ENCODE measurements at regions not wholly inside any gene's neighbourhood (a gene's known extent, or its start where the extent isn't known, plus 50 kb on each side); places are given as distances from the start of the nearest gene placed in this dataset.
A peak's percentile ranks its signal among the peaks of the same experiment; 100 is the strongest.

GRCh38 chr7:119351320-119351719 is 921.7 kb upstream of the KCND2 start:
- DNase-seq: no peak
- no peaks in the 10 kb centered on the region for H3K36me3 ChIP-seq
- H3K27ac ChIP-seq: no peak overlapping the region
- intact Hi-C loops (cut with DNase I): no loop called here
- no peaks in the 10 kb centered on the region for H3K9me3 ChIP-seq
- H3K4me3 ChIP-seq: no peak overlapping the region
- ATAC-seq: peak; percentile 46
- TF ChIP-seq CTCF (IDR thresholded peaks at IDR 0.05): no peak
- no peaks in the 10 kb centered on the region for H3K27me3 ChIP-seq
- no peaks in the 10 kb centered on the region for H3K4me1 ChIP-seq

GRCh38 chr7:119374436-119374835 is 898.5 kb upstream of the KCND2 start:
- DNase-seq: no peak
- TF ChIP-seq CTCF (IDR thresholded peaks at IDR 0.05): no peak
- no peaks in the 10 kb centered on the region for H3K36me3 ChIP-seq
- H3K4me3 ChIP-seq: no peak overlapping the region
- no peaks in the 10 kb centered on the region for H3K9me3 ChIP-seq
- intact Hi-C loops (cut with DNase I): no loop called here
- no peak for ATAC-seq
- no peaks in the 10 kb centered on the region for H3K27me3 ChIP-seq
- H3K27ac ChIP-seq: no peak overlapping the region
- H3K4me1 ChIP-seq: no peaks in the 10 kb centered on the region

GRCh38 chr7:119377861-119378260 is 895.1 kb upstream of the KCND2 start:
- Histone ChIP-seq H3K4me1 (no peaks in the 10 kb centered on the region), H3K27me3 (no peaks in the 10 kb centered on the region), H3K4me3 (no peak overlapping the region), H3K9me3 (no peaks in the 10 kb centered on the region), H3K36me3 (no peaks in the 10 kb centered on the region), H3K27ac (no peak overlapping the region)
- intact Hi-C loops (cut with DNase I): no loop called here
- ATAC-seq (no peak), DNase-seq (no peak)
- no peak for TF ChIP-seq CTCF (IDR thresholded peaks at IDR 0.05)

- H3K36me3 ChIP-seq: no peaks in the 10 kb centered on the region
- no peaks in the 10 kb centered on the region for H3K9me3 ChIP-seq
- DNase-seq: no peak
- TF ChIP-seq CTCF (IDR thresholded peaks at IDR 0.05): no peak
- H3K4me1 ChIP-seq: no peaks in the 10 kb centered on the region
- H3K4me3 ChIP-seq: no peak overlapping the region
- ATAC-seq: no peak
- no peak overlapping the region for H3K27ac ChIP-seq
- no peaks in the 10 kb centered on the region for H3K27me3 ChIP-seq
- intact Hi-C loops (cut with DNase I): no loop called here
These were observed 890.2 kb upstream of the KCND2 start for GRCh38 chr7:119382726-119383125.

- TF ChIP-seq CTCF (IDR thresholded peaks at IDR 0.05): no peak
- H3K4me3 ChIP-seq: no peak overlapping the region
- H3K27me3 ChIP-seq: no peaks in the 10 kb centered on the region
- H3K27ac ChIP-seq: no peak overlapping the region
- intact Hi-C loops (cut with DNase I): no loop called here
- ATAC-seq (no peak), DNase-seq (no peak)
- H3K4me1 ChIP-seq: no peaks in the 10 kb centered on the region
- H3K9me3 ChIP-seq: no peaks in the 10 kb centered on the region
- H3K36me3 ChIP-seq: no peaks in the 10 kb centered on the region
These were observed 878.0 kb upstream of the KCND2 start for GRCh38 chr7:119395024-119395423.

GRCh38 chr7:119397156-119397555 is 875.8 kb upstream of the KCND2 start:
- H3K27me3 ChIP-seq: no peaks in the 10 kb centered on the region
- H3K9me3 ChIP-seq: no peaks in the 10 kb centered on the region
- H3K36me3 ChIP-seq: no peaks in the 10 kb centered on the region
- no peak overlapping the region for H3K4me3 ChIP-seq
- H3K4me1 ChIP-seq: no peaks in the 10 kb centered on the region
- H3K27ac ChIP-seq: no peak overlapping the region
- ATAC-seq (no peak), DNase-seq (no peak)
- intact Hi-C loops (cut with DNase I): no loop called here
- TF ChIP-seq CTCF (IDR thresholded peaks at IDR 0.05): no peak
